ENCODE measurements at regions not wholly inside any gene's neighbourhood (a gene's known extent, or its start where the extent isn't known, plus 50 kb on each side); places are given as distances from the start of the nearest gene placed in this dataset.
"Not testable (repeated sequence)": the region's sequence is repeated elsewhere in the genome, so short reads cannot be mapped to it uniquely, and the experiment has no call there.

DNA sequence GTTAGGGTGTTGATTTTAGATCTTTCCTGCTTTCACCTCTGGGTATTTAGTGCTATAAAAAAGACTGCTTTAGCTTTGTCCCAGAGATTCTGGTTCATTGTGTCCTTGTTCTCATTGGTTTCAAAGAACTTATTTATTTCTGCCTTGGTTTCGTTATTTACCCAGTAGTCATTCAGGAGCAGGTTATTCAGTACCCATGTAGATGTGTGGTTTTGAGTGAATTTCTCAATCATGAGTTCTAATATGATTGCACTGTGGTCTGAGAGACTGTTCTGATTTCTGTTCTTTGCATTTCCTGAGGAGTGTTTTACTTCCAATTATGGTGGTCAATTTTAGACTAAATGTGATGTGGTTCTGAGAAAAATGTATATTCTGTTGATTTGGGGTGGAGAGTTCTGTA, 167.1 kb upstream of the KYNU start:
- peak; percentile 4 for DNase-seq

DNA sequence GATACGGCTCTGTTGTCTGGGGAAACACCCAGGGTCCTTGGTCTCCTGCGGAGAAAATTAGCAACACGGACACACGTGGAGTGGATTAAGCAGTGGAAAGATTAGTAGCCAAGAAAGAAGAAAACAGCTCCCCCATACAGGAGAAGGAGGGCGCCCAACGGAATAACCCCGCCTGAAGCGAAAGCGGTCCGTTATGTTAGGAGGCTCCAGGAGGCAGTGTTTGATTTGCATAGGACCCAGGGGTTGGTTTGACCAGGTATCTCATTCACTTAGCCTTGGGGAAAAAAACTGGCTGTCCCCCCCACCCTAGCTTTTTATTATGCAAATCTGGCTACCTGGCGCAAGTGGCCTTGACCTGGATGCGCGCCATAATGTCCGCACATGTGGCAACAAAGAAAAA, 170.1 kb upstream of the KYNU start:
- DNase-seq: no peak

DNA sequence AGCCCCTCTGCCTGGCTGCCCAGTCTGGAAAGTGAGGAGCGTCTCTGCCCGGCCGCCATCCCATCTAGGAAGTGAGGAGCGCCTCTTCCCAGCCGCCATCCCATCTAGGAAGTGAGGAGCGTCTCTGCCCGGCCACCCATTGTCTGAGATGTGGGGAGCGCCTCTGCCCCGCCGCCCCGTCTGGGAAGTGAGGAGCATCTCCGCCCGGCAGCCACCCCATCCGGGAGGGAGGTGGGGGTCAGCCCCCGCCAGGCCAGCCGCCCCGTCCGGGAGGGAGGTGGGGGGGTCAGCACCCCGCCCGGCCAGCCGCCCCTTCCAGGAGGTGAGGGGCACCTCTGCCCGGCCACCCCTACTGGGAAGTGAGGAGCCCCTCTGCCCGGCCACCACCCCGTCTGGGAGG, 175.1 kb upstream of the KYNU start:
- DNase-seq: not testable (repeated sequence)

DNA sequence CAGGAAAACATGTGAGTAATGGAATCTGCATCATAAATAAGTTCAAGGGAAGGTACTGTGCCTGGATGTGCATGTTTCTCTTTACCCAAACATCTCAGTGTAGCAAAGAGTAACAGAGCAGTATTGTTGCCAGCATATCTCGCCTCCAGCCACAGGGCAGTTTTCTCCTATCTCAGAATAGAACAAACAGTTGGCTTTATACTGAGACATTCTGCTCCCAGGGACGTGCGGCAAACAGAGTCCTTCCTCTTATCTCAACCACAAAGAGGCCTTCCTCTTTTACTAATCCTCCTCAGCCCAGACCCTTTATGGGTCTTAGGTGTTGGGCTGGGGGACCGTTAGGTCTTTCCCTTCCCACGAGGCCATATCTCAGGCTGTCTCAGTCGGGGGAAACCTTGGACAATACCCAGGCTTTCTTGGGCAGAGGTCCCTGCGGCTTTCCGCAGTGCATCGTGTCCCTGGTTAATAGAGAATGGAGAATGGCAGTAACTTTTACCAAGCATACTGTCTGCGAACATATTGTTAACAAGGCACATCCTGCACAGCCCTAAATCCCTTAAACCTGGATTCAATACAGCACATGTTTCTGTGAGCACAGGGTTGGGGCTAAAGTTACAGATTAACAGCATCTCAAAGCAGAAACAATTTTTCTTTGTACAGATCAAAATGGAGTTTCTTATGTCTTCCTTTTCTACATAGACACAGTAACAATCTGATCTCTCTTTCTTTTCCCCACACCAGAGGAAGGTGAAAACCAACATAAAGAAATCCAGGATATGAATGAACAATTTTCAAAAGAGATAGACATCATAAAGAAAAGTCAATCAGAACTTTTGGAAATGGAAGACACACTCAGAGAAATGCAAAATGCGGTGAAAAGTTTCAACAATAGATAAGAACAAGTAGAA, 181.9 kb upstream of the KYNU start:
- peak; percentile 98 for DNase-seq

DNA sequence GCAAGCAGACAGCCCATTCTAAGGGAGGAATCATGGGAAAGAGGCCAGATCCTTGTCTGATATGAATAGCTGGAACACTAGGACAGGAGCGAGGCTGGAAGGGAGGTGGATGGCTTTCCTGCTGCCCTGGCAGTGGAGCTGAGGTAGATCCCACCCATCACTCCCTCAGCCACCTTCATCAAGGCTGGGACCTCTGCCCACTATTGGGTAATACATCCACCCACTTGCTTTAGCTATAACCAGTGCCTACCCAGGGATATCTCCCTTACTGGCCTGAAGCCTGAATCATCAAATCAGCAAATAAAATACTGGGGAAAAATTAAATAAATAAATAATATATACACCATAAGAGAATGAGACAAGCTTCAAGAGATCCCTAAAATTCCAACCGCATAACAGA, 183.2 kb upstream of the KYNU start:
- DNase-seq: no peak

DNA sequence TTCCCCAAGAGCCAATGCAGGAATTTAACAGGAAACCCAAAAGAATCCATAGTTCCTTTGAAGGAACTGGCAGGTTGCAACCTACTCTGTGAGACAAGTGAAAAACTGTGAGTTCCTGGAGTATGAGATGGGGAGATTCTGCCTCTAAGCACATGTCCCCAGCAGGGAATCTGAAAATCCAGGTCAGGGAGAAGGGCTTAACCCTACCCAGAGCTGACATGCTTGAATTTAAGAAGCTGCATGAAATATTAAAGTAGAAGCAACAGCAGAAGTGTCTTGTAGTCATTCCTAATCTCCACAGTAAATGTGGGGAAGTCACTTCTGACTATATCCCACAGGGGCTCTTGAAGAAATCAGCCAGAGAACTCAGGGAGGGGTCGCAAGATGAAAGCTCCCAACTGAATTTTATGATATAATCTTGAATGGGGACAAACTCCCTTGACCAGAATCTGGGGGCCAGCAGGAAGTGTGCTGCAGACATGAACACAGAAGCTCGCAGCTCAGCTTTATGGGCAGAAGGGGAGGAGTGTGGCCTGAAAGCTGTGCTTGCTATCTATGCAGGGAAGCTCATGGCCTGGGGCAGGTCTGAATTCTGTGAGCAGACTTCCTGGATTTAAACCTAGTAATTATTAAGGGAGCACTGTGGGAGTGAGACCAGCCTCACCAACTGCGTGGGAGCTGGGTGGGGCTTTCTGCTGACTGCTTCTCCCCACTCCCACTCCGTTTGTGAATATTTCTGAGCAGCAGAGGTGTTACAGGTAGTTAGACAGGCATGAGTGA, 184.1 kb upstream of the KYNU start:
- peak; percentile 53 for DNase-seq

DNA sequence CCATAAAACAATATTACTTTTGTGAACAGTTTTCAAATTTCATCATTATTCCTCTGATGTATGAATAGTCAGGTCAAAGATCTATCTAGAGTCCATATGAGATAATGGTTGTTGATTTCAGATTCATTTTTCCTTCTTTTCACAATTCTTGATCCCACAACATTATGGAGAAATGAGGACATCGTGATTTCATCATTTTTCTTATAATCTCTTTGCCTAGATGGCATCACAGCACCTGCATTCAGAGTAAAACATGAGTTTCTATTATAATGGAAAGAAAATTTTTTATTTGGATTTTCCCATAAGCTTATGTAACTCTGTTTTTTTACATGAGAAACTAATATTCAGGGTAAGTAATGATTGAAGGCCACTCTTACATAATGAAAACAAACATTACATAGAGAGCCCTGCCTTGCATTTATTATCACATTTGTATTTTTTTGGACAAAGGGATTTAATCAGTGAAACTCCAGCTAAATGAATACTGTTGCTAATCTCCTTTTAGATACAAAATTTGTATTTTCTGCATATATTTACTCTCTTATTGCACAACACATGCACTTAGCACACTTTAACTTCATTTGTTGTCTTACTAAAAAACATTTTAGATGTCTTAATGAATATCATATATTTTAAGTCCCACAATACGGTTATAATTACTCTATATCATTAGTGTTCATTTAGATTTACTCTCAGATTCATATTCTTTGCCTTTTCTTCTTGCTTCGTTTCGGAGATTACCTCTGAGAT, 188.4 kb upstream of the KYNU start:
- no peak for DNase-seq

DNA sequence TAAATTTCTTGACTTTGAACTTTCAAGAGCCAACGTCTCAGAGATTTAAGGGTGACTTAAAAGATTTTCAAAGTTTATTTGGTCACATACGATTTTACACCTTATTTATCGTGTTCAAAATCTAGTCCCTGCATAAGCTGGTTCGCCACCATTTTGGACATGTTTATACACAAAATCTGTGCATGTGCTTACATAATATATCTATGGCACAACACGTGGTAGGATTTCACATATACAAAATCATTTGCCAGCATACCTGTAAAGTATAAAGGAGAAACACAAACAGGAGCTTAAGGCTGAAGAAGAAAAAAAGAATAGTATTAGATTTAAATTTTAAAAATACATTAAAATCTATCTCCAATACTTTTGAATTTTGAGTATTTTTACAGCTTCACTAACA, 190.0 kb upstream of the KYNU start:
- no peak for DNase-seq

DNA sequence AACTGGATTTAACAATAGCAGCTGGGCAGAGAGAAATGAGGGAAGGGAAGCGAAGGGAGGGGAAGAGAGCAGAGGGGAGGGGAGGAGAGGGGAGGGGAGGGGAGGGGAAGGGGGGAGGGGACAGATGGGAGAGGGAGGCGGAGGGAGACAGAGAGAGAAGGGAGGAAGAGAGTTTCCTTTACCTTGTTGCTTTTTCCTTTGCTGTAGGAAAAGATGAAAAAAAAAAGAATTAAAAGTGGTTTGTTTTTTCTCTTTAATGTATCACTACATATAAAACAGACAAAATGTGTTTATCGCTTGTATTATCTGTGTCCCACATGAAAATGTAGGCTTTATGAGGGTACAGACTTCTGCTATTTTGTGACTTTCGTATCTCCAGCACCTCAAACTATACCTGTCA, 190.4 kb upstream of the KYNU start:
- DNase-seq: no peak

DNA sequence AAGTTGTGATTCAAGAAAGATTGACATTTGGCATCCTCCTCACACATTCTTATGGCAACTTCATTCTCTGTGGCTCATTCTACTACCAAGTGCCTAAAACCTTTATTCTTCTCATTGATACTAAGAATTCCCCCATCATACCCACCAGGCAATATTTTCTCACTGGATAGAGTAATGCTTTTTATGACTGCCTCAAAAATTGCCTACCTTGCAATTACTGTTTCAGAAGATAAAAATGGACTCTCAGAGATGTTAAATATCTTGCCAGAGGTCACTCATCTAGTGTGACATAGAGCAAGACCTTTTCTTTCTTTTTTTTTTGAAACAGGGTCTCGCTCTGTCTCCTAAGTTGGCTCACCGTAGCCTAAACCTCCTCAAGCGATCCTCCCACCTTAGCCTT, 192.8 kb upstream of the KYNU start:
- DNase-seq: no peak

DNA sequence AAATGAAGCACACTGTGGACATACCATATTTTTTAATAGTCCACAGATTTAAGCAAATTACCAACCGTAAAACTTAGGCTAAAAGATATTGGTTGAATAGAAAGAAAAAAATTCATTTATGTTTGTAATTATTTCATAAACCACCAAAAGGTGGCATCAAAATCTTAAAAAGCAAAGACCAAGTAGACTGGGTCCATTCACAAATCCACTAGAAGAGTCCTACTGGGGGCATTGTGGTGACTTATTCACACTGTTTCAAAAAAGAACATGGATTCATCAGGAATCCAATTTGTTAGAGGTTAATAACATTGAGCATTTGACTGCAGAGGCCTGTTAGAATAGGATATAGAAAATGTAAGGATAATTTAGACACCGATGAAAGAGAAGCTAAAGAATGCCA, 194.9 kb upstream of the KYNU start:
- peak; percentile 57 for DNase-seq

DNA sequence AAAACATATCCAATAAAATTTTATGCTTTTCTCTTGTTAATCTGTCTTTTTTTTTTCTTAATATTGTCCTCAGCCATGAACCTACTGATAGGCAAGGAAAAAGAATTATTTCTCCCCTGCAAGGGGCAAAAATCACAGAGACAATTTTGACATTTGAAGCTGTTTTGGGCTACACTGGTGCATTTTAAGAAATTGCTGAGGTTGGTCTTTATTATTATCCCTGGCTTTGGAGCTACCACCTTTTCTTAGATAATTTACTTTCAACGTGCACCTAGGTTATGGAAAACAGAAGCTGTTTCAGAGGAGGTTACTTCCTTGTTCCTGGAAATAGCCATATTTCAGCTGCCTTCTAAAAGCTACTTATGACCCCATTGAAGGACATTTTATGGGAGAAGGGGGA, 195.5 kb upstream of the KYNU start:
- no peak for DNase-seq

DNA sequence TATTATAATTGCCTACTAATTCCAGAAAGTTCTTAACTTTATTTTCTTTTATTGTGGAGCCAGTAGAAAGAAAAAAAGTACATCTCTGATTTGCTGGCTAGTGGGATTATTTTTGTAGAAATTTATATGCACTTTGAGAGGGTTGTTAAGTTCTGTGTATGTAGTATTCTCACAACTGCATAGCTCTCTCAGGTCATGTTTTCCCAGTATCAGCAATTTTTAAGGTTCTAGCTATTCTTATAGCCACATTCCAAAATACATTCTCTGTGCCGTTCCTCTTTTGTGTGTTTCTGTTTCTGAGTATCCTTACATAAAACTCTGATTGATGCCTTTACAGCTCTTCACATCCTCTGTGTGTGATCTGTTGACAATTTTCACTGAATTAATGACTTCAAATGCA, 199.3 kb upstream of the KYNU start:
- DNase-seq: no peak

DNA sequence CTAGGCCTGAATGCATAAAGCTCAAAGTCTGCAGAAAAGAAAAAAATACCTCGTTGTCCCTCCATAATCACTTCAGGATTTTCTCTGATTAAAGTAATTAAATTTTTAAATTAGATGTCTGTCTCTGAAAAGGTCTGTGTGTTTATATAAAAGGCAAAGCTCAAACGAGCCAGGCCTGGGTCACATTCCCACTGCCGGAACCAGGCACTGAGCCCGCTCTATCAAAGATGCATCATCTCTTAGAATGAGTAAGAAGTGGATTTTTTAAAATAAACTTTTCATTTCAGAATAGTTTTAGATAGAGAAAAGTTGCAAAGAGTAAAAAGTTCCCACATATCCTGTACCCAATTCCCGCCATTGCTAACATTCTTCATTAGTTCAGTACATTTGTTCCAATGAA, 202.1 kb upstream of the KYNU start:
- no peak for DNase-seq

DNA sequence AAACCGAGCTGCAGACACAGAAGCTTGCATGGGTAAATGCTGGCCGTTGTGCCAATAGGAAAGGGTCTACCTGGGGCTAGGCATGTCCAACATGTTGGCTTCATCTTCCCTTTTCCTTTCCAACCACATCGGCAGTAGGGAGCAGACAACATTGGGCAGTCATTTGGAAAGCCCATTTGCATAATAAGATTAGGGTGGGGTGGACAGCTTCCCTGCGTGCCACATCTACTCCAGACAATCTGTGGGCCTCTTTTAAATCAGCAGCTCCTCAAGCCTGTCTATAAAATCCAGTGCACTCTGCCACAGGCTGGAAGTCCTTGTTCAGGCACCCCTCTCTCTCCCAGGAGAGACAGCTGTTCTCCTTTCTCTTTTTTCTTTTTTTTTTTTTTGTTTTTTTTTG, 203.6 kb upstream of the KYNU start:
- DNase-seq: no peak

DNA sequence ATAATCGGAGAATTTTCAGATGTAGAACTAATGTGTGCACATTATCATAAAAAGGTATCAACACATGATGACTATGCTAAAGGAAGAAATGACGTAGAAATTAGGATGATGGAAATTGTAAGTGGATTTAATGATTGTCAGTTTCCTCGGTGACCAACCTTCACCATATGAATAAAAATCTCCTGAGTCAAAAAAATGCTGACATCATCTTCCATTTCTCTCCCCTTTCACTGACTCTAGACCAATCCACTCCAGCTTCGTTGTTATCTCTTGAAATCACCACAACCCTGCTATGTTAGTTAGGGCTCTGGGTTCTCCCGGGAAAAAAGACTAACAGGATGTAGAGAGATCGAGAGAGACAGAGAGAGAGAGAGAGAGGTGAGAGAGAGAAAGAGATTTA, 204.8 kb upstream of the KYNU start:
- DNase-seq: no peak

DNA sequence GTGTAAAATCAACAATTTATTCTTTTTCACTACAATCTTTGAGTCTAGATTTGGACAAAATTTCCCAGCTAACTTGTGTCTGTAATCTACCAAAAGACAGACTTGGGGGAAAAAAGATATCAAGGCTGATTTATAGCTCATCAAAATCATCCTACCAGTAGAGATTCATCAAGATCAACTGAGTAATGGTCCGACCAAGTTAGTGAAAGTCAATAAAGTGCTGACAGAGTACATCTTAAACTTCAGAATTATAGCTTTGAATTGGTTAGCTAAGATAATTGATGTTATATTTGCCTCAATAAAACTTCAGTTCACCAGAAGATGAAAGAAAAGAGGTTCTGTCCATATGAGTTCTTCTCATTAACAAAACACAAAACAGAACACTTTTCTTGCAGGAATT, 207.1 kb upstream of the KYNU start:
- no peak for DNase-seq

DNA sequence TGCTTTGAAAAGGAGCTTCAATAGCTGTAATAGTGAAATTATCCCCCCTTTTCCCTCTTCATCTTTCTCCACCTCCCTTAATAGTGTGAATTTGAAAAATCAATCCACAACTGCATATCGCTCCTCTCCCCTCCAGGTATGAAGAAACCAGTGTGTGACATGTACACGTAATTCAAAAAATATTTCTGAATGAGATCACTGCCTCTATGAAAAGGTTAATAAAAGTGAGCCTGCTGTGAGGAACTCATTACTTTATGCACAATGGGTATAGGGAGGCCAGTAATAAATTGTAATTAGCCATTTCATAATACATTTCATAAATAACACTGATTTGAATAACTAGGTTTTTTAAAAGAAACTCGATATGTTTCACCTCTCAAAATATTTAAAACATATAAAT, 209.0 kb upstream of the KYNU start:
- no peak for DNase-seq

DNA sequence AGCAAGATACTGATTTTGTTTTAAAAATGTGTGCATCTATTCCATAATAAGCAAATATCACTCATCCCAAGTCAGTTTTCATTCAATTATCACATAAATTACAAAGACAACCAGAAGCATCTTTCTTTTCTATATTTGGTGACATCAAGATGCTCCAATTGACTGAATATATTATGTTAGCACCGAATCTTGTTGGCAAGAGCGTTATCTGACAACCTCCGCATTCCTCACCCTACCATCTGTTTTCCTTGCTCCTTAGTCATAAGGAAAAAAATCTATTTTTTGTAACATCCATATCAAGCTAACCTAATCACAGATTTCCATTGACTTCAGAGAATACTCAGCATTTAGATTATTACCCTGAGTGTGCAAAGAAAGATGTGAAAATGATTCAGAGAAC, 212.2 kb upstream of the KYNU start:
- no peak for DNase-seq

DNA sequence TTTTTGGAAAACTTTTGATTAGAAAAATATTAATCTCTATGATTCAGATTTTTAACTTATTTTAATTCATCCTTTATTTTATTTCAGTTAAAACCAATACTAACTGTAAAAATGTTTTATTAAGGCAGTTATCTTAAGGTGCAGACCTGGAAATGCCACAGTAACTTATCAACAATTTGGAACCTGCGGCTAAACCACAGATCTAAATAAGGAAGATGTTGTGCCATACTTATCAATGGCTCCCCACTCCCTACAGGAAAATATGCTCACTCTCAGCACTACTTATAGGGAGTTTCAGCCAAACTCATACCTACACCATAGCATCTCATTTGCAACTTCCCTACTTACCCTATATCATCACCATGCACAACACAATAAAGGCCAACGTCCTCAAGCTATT, 226.9 kb upstream of the KYNU start:
- DNase-seq: no peak

DNA sequence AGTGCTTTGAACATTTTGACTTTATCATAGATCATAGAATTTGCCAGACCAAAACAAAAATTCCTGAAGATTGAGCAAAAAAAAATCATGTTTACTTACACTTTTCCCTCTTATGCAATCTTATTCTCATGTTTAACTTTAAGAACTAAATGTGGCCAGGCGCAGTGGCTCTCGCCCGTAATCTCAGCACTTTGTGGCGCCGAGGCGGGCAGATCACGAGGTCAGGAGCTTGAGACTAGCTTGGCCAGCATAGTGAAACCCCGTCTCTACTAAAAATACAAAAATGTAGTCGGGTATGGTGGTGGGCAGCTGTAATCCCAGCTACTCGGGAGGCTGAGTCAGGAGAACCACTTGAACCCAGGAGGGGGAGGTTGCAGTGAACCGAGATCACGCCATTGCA, 227.9 kb upstream of the KYNU start:
- DNase-seq: no peak

DNA sequence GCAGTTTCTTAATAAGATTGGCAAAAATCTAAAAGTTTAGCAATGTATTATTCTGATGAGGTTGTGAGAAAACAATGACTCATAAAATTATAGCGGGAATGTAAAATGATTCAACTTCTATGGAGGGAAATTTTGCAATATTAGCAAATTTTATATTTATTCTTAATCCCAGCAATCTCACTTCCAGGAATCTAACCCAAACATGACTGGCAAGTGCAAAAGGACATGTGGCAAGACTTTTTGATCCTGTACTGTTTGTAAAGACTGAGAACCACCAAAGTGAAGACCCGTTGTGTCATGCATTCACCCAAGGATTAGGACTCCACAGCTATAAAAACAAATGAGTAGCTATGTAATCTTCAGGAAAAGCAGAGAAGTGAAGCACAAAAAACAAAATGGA, 234.8 kb upstream of the KYNU start:
- peak; percentile 13 for DNase-seq

DNA sequence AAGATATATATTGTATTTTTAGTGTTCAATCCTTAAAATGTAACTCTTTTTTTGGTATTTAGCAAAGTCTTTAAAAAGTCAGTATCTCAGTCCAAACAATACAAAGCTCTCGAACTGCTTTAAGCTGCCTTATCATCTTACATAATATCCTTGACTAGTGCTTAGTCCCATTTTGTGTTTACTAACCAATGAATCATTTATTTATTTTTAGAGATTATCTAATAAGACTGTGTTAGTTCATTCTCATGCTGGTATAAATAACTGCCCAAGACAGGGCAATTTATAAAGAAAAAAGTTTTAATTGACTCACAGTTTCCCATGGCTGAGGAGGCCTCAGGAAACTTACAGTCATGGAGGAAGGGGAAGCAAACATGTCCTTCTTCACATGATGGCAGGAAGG, 248.3 kb upstream of the KYNU start:
- no peak for DNase-seq

DNA sequence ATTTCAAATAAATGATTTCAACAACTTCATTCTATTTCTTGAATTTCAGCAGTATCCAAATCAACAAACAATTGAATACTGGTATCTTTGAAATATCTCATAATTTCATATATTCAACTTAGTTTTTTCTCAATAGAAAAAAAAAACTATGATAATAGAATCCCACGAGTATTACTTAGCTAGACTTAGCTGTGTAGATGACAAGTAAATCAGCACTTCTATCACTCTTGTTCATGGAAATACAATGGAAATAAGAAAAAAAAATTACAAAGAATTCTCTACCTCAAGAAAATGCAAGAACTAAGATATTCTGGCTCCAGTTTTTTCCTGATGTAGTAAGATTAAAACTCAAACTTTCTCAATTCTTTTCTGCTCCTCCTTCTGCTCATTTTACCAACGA, 256.2 kb upstream of the KYNU start:
- no peak for DNase-seq
